Thyroid gland (tissue), 4 donors: ENCODE measurements at regions not wholly inside any gene's neighbourhood (a gene's known extent, or its start where the extent isn't known, plus 50 kb on each side); places are given as distances from the start of the nearest gene placed in this dataset.
A peak's percentile ranks its signal among the peaks of the same experiment; 100 is the strongest.

Source experiments
- DNase-seq, 2 donors: peaks; one replicate each; pipeline ENCODE4 v3.0.0-alpha.2; 2019
- H3K27ac ChIP-seq, 3 donors: fragments of 200-600 bp; sonication (generic); 1 replicate in 2 of 3; 2 replicates in 1 of 3; pipeline ENCODE4 v1.5.1; 2016 to 2019; ENCODE audit warnings: mild to moderate bottlenecking in 1 of 3, moderate library complexity in 1 of 3
- H3K27me3 ChIP-seq: fragments of 200-600 bp; sonication (generic); one replicate; pipeline ENCODE4 v1.5.1; 2019
- H3K36me3 ChIP-seq, 2 donors: fragments of 200-600 bp; sonication (generic); one replicate each; pipeline ENCODE4 v1.5.1; 2016 to 2019
- H3K4me1 ChIP-seq, 2 donors: fragments of 200-600 bp; sonication (generic); one replicate each; pipeline ENCODE4 v1.5.1; 2017 to 2019
- H3K4me3 ChIP-seq, 3 donors: fragments of 200-600 bp; sonication (generic); replicated peaks in 1 of 3; 1 replicate in 2 of 3; 2 replicates in 1 of 3; pipeline ENCODE4 v1.5.1; 2016; ENCODE audit warnings: mild to moderate bottlenecking in 1 of 3
- H3K9me3 ChIP-seq: fragments of 200-600 bp; sonication (generic); one replicate; pipeline ENCODE4 v1.5.1; 2017
- CTCF ChIP-seq, 6 experiments: fragments of 200-600 bp in 3 of 6; fragments of 450-650 bp in 3 of 6; sonication (generic) in 3 of 6; IDR thresholded peaks; one replicate each; pipeline ENCODE4 v1.5.1; 2016 to 2019; ENCODE audit warnings: antibody characterized with exemption in 6 of 6, mild to moderate bottlenecking in 2 of 6, inconsistent platforms in 1 of 6, moderate library complexity in 1 of 6
- POLR2A ChIP-seq, 2 donors: fragments of 450-650 bp; IDR thresholded peaks; one replicate each; pipeline ENCODE4 v1.6.1; 2017; ENCODE audit warnings: antibody characterized with exemption in 2 of 2, mild to moderate bottlenecking in 2 of 2, moderate library complexity in 1 of 2
- WGBS, 2 donors: methylation state at CpG; one replicate each; pipeline ENCODE4 v1.1.5; 2017; 5-methylcytosine and 5-hydroxymethylcytosine counted together
- intact Hi-C: fragments of 100-400 bp; cut with DNase I; formaldehyde crosslinking; loops from one replicate; pipeline ENCODE4 v1.15.1; 2023

DNA sequence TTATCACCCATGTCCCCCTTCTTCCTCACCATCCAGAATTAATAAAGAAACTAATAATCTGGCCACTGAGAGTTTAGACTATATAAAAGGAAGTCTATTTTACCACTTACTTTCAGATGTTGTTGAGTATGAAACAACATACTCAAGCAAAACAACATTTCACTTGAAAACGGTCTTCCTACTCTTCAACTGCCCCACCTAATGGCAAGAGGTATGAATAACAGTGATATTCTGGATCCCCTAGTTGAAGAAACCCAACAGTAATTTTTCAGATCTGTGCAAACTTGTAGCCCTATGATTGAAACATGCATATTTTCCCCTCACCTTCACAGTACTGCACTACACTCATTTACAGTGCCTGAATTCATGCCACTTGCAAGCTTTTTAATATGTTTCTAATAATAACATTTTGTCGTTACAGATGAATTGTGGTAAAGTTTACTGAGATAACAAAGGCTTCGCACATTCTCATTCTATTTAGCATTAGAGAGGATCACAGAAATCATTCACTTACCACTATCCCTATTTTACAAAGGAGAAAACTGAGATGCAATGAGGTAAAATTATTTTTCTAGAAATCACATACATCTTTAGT, 267.9 kb upstream of the PDE4D start:
- DNase-seq, result no peak

GRCh38 chr5:60149081-60149480, 255.6 kb upstream of the PDE4D start:
- no peak for DNase-seq
- Histone ChIP-seq H3K4me1 (no peaks in the 10 kb centered on the region), H3K36me3 (no peaks in the 10 kb centered on the region), H3K27me3 (no peaks in the 10 kb centered on the region), H3K27ac (no peak overlapping the region), H3K9me3 (no peaks in the 10 kb centered on the region), H3K4me3 (no peak overlapping the region)
- intact Hi-C loops, result no loop called here
- 56 to 61% methylated on average over 3 of the region's 3 CpGs for WGBS, 2 donors
- no peak for TF ChIP-seq POLR2A (IDR thresholded peaks at IDR 0.05)
- TF ChIP-seq CTCF (IDR thresholded peaks at IDR 0.05), result no peak

More for the DNA sequence above, 267.9 kb upstream of the PDE4D start:
- Histone ChIP-seq H3K4me1 (no peaks in the 10 kb centered on the region), H3K27ac (no peak overlapping the region), H3K27me3 (no peaks in the 10 kb centered on the region), H3K36me3 (no peaks in the 10 kb centered on the region), H3K9me3 (no peaks in the 10 kb centered on the region), H3K4me3 (no peak overlapping the region)
- peak in 1 of 6 experiments; percentile 25 for TF ChIP-seq CTCF (IDR thresholded peaks at IDR 0.05)
- TF ChIP-seq POLR2A (IDR thresholded peaks at IDR 0.05), result no peak
- 67 to 68% methylated on average over 3 of the region's 3 CpGs for WGBS, 2 donors
- intact Hi-C loops, result no loop called here

GRCh38 chr5:60148366-60148765, 254.8 kb upstream of the PDE4D start:
- Histone ChIP-seq H3K36me3 (no peaks in the 10 kb centered on the region), H3K27me3 (no peaks in the 10 kb centered on the region), H3K9me3 (no peaks in the 10 kb centered on the region), H3K4me3 (no peak overlapping the region), H3K27ac (no peak overlapping the region), H3K4me1 (no peaks in the 10 kb centered on the region)
- intact Hi-C loops, result no loop called here
- TF ChIP-seq POLR2A (IDR thresholded peaks at IDR 0.05), result no peak
- no peak for TF ChIP-seq CTCF (IDR thresholded peaks at IDR 0.05)
- WGBS, 2 donors, result 67 to 85% methylated on average over 1 of the region's 1 CpG
- no peak for DNase-seq

GRCh38 chr5:60147791-60148190, 254.3 kb upstream of the PDE4D start:
- intact Hi-C loops, result no loop called here
- TF ChIP-seq CTCF (IDR thresholded peaks at IDR 0.05) (no peak), POLR2A (IDR thresholded peaks at IDR 0.05) (no peak)
- H3K27me3 ChIP-seq, result no peaks in the 10 kb centered on the region
- no peak overlapping the region for H3K27ac ChIP-seq
- H3K4me1 ChIP-seq, result no peaks in the 10 kb centered on the region
- no peaks in the 10 kb centered on the region for H3K9me3 ChIP-seq
- no peak for DNase-seq
- no peaks in the 10 kb centered on the region for H3K36me3 ChIP-seq
- H3K4me3 ChIP-seq, result no peak overlapping the region

DNA sequence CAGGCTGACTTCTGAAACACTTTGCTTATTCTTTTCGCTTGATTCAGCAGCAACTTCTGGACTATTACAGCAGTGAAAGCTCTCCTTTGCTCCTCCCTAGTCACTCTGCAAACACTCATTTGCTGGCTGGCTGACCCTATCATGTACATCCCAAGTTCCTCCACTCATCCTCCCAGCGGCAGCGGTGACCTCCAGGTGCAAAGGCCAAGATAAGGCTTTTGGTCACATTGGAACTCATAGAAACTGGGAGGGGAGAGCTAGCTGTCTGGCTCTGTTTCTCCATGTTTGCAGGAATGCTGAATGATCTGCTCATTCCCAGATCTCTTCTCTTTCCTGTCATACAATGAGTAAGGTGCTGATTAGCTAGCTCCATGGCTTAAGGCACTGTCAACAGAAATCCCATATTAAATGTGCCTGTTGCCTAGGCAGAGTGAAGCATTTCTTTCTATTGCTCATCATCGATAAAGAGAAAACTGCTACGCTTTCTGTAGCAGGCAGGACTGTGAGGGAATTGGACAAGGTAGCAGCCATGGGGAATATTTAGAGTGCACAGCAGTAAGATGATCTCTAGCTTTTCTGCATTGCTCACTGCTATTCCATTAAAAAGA, 250.5 kb upstream of the PDE4D start:
- Histone ChIP-seq H3K4me3 (no peak overlapping the region), H3K27me3 (no peaks in the 10 kb centered on the region), H3K4me1 (no peaks in the 10 kb centered on the region), H3K27ac (no peak overlapping the region), H3K36me3 (no peaks in the 10 kb centered on the region), H3K9me3 (no peaks in the 10 kb centered on the region)
- TF ChIP-seq CTCF (IDR thresholded peaks at IDR 0.05) (no peak), POLR2A (IDR thresholded peaks at IDR 0.05) (no peak)
- intact Hi-C loops, result no loop called here
- WGBS, 2 donors, result 59 to 65% methylated on average over 5 of the region's 5 CpGs
- DNase-seq, result no peak
